ENCODE measurements at regions not wholly inside any gene's neighbourhood (a gene's known extent, or its start where the extent isn't known, plus 50 kb on each side); places are given as distances from the start of the nearest gene placed in this dataset.

DNA sequence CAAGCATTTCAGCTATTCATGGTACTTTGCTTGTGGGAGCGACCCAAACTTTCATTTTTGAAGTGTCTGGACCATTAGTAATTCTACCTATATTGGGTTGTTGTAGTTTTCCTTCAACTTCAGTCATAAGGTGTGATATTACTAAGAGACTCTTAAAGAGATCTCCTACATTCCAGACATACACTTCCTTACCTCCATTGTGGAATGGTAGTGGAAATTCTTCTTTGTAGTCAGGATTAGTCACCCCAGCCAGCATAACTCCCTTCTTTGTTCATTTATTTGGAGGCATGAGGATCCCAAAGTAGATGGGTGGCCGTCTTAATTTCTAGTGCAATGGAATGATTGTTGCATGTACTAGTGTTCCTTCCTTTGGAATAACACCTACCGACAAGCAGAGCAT, 991.4 kb downstream of the ARAP2 start:
- H3K4me3 ChIP-seq (ENCODE audit: low read depth, low read length): no peak overlapping the region
- ChIA-PET POLR2A (no interaction called here), CTCF (no interaction called here)
- TF ChIP-seq, protein P1, sequence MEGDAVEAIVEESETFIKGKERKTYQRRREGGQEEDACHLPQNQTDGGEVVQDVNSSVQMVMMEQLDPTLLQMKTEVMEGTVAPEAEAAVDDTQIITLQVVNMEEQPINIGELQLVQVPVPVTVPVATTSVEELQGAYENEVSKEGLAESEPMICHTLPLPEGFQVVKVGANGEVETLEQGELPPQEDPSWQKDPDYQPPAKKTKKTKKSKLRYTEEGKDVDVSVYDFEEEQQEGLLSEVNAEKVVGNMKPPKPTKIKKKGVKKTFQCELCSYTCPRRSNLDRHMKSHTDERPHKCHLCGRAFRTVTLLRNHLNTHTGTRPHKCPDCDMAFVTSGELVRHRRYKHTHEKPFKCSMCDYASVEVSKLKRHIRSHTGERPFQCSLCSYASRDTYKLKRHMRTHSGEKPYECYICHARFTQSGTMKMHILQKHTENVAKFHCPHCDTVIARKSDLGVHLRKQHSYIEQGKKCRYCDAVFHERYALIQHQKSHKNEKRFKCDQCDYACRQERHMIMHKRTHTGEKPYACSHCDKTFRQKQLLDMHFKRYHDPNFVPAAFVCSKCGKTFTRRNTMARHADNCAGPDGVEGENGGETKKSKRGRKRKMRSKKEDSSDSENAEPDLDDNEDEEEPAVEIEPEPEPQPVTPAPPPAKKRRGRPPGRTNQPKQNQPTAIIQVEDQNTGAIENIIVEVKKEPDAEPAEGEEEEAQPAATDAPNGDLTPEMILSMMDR (IDR thresholded peaks at IDR 0.05; ENCODE audit: insufficient read depth, low read length, missing control alignments): no peak
- no peak for DNase-seq (ENCODE audit: low read depth, low spot score)

DNA sequence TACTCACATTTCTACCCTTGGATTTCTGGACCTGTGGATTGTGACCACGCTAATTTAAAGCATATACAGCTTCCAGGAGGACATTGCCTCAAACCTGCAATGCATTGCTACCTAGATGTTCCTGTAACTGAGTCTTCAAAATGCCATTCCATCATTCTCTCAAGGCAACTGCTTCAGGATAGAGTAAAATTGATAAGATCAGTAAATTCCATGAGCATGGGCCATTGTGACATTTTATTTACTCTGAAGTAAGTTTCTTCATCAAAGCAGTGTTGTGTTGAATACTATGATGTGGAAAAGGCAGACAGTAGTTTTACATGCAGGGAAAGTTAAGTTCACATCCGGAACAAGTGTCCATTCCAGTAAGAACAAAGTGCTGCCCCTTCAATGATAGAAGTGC, 991.0 kb downstream of the ARAP2 start:
- no peak for DNase-seq (ENCODE audit: low read depth, low spot score)
- ChIA-PET POLR2A (no interaction called here), CTCF (no interaction called here)
- H3K4me3 ChIP-seq (ENCODE audit: low read depth, low read length): no peak overlapping the region
- TF ChIP-seq, protein P1 (IDR thresholded peaks at IDR 0.05; ENCODE audit: insufficient read depth, low read length, missing control alignments): no peak

- CTCF ChIA-PET: no interaction called here
- POLR2A ChIA-PET: no interaction called here
- DNase-seq (ENCODE audit: low read depth, low spot score): no peak
- TF ChIP-seq, protein P1 (IDR thresholded peaks at IDR 0.05; ENCODE audit: insufficient read depth, low read length, missing control alignments): no peak
- no peak overlapping the region for H3K4me3 ChIP-seq (ENCODE audit: low read depth, low read length)
Measured at GRCh38 chr4:35286434-35286833, 957.9 kb downstream of the ARAP2 start.

- no peak overlapping the region for H3K4me3 ChIP-seq (ENCODE audit: low read depth, low read length)
- POLR2A ChIA-PET: no interaction called here
- no peak for DNase-seq (ENCODE audit: low read depth, low spot score)
- TF ChIP-seq, protein P1 (IDR thresholded peaks at IDR 0.05; ENCODE audit: insufficient read depth, low read length, missing control alignments): no peak
- CTCF ChIA-PET: no interaction called here
Measured at GRCh38 chr4:35300996-35301774, 943.1 kb downstream of the ARAP2 start.

GRCh38 chr4:35315419-35315818, 928.9 kb downstream of the ARAP2 start:
- POLR2A ChIA-PET: no interaction called here
- no peak for DNase-seq (ENCODE audit: low read depth, low spot score)

GRCh38 chr4:35325908-35326453, 918.3 kb downstream of the ARAP2 start:
- no peak for DNase-seq (ENCODE audit: low read depth, low spot score)
- TF ChIP-seq, protein P1 (IDR thresholded peaks at IDR 0.05; ENCODE audit: insufficient read depth, low read length, missing control alignments): no peak
- no peak overlapping the region for H3K4me3 ChIP-seq (ENCODE audit: low read depth, low read length)
- ChIA-PET CTCF (no interaction called here), POLR2A (no interaction called here)

More at GRCh38 chr4:35315419-35315818, 928.9 kb downstream of the ARAP2 start:
- TF ChIP-seq, protein P1 (IDR thresholded peaks at IDR 0.05; ENCODE audit: insufficient read depth, low read length, missing control alignments): no peak
- no peak overlapping the region for H3K4me3 ChIP-seq (ENCODE audit: low read depth, low read length)
- CTCF ChIA-PET: no interaction called here
